NCI-H748 treated with DMSO at 0.1 percent for 48 hours (cell line): ENCODE measurements at regions not wholly inside any gene's neighbourhood (a gene's known extent, or its start where the extent isn't known, plus 50 kb on each side); places are given as distances from the start of the nearest gene placed in this dataset.

Experiments
- DNase-seq: peaks from one replicate; lab custom pipeline; 2025; lab: John Stamatoyannopoulos, UW

DNA sequence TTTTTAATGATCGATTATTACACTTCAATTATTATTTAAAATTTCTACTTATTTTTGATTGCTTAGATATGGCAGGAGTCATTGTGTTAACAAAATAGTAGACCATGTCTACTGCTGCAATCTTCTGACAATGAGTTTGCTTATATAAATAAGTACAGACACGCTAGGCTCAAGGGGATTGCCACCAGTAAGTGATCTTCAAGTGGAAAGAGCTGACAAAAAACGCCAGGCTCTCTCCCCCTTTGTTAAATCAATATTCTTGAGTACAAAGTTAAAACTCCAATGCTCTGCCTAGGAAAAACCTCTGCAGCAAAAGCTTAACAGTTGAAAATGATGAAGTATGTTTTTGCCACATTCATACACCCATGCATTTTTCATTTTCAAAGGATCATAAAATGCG is 738.1 kb downstream of the HDGFL1 start:
- no peak for DNase-seq

- no peak for DNase-seq
Observed at GRCh38 chr6:23308166-23308565, 738.8 kb downstream of the HDGFL1 start.

GRCh38 chr6:23311211-23311610 is 741.8 kb downstream of the HDGFL1 start:
- DNase-seq, result no peak

- DNase-seq, result no peak
Observed at GRCh38 chr6:23316131-23316530, 746.8 kb downstream of the HDGFL1 start.

DNA sequence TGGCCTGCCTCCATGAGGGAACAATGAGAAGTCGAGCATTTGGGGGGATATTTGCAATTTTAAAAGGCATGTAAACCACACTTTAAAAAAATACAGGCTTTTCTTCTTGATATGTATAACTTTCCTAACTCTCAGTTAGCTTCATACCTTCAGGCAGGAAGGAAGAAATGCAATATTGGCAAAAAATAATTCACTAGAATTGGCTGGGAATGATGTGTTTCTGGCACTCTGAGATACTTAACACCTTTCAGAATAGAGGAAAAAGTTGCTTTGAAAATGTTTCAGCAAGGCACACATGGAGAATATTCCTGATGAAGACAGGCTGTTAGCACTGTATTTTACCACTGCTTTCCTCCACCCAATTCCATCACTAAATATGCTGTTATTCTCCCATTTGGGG is 747.6 kb downstream of the HDGFL1 start:
- DNase-seq, result no peak

GRCh38 chr6:23319582-23319981 is 750.2 kb downstream of the HDGFL1 start:
- no peak for DNase-seq

- DNase-seq, result no peak
Observed at GRCh38 chr6:23320471-23321015, 751.2 kb downstream of the HDGFL1 start.

GRCh38 chr6:23323897-23324296 is 754.5 kb downstream of the HDGFL1 start:
- no peak for DNase-seq

DNA sequence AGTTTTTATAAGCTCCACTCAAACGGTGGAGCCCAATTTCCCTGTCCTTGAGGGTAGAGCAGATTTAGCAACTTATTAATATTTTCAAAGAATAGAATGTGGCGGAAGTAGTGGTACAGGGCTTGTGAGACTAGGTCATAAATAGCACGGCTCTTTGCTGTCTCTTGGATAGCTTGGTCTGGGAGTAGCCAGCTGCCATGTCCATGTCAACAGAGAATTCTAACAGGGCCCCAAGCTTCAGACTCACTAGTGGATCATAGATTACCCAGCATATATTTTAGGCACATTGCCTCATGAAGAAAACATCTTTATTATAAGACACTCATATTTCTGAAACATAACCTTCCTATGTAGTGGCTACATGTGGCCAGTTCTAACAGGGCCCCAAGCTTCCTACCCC is 755.7 kb downstream of the HDGFL1 start:
- DNase-seq, result no peak

GRCh38 chr6:23327621-23328020 is 758.3 kb downstream of the HDGFL1 start:
- DNase-seq, result no peak

- no peak for DNase-seq
Observed at GRCh38 chr6:23329086-23329485, 759.7 kb downstream of the HDGFL1 start.

DNA sequence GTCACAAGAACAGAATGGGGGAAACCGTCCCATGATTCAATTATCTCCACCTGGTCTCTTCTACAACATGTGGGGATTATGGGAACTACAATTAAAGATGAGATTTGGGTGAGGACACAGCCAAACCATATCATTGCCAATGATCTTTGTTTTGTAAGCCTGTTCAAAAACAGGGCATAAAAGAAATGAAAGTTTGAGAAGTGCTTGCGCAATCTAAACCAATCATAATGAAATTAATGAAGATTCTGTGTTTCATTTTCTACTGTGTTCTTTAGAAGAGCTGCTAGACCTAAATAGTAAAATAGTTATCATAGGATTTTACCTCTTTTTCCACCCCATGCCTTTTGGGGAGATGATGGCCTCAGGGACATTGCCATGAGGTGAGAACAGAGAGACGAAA is 761.3 kb downstream of the HDGFL1 start:
- DNase-seq, result no peak

GRCh38 chr6:23334360-23334759 is 765.0 kb downstream of the HDGFL1 start:
- DNase-seq, result no peak

- no peak for DNase-seq
Observed at GRCh38 chr6:23335894-23336293, 766.5 kb downstream of the HDGFL1 start.

GRCh38 chr6:23339268-23339667 is 769.9 kb downstream of the HDGFL1 start:
- DNase-seq, result no peak

DNA sequence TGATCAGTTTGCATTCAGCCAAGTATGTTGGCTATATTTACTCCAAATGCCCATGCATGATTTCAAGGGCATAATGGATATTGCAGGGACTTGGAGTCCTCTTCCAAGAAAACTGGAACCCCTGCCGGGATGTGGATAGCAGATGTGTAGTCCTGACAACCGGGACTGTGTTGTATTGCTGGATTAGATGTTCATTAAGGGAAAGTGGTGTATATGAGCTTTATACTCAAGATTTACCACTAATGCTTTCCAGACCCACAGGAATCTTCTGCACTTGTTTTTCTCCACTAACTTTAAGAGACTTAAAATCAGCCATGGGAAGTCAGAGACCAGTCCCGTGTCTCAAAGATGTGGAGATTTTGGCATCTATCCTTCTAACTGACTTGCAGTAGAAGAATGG is 770.9 kb downstream of the HDGFL1 start:
- DNase-seq, result no peak

- DNase-seq, result no peak
Observed at GRCh38 chr6:23343610-23344306, 774.4 kb downstream of the HDGFL1 start.

- no peak for DNase-seq
Observed at GRCh38 chr6:23348185-23348584, 777.8 kb upstream of the NRSN1 start.

DNA sequence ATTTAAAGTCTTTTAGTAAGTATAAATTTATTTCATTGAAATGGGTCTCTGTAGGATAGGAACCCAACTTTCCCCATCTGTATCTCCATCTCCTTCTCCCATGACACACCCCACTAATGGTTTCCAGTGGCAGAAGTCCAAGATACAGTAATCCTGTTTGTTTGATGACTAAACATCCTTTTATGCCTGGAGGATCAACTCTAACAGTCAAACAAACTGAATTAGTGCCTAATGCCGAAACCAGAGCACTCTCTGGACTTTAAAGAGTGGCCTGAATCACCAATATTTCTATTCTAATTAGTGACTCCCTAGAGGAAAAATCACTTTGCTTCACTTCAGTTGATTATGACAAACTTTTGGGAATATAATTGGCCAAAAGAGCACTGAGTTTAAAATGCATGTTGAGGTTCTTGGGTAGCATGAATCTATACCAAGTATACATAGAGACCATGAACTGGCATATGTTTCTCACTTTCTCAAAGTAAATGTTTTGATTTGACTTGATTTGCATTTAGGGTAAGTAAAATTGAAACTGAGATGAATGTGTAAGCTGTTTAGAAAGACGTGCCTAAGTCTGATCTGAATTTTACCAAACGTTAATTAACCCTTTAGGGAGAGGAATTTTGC is 776.4 kb upstream of the NRSN1 start:
- DNase-seq, result peak; percentile 89

DNA sequence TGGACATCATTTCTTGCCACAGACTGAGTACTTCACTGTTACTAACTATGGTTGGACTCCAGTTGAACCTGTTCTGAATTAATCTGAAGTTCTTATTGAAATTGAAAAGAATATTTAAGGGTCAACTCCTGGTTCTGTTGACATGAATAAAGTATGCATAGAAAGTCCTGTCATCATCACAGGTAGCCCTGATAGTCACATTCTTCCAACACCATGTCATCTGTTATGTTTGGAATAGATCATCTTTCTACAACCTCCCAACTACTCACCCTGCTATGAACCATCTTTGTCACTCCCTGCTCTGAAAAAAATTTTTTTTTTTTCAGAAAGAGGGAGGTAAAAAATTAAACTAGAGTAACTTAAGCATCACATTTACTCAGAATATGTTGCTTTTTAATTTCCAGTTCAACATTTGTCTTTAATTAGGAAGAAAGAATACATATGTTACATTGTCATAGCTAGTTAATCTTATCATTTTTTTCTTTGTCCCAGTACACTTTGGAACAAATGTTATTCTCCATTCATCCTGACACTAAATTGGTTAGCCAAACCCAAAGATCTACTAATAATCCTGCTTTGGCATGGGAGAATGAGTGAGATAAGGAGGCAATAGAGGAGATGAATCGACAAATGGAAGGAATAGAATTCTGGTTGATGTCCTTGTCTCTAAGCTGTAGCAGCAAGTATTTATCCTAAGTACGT is 775.1 kb upstream of the NRSN1 start:
- DNase-seq, result no peak

- DNase-seq, result no peak
Observed at GRCh38 chr6:23354004-23354403, 772.0 kb upstream of the NRSN1 start.

DNA sequence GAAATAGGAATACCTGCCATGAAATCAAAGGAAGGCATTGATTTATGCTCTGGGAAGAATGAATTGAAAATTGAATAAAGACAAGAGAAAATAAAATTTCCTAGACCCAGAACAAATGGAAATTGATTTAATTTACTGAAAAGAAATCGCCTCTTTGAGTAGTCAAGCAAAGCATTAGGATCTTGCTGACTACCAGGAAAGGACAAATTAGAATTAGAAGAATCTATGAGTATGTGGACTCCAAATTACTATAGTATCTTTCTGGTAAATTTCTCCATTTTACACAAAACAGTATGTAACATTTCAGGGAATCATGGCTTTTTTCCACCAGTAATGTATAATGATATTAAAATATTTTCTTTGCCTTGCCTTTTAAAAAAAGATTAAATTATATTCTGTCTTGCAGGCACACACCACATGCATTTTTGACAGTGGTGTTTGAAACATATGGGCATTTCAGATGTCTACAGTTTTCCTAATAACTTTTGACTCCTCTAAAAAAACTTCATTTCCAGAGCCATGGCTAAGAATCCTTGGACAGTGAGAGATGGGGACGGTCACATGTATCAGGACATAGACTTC is 768.7 kb upstream of the NRSN1 start:
- no peak for DNase-seq

- DNase-seq, result no peak
Observed at GRCh38 chr6:23365732-23366131, 760.3 kb upstream of the NRSN1 start.
